ENCODE measurements at regions not wholly inside any gene's neighbourhood (a gene's known extent, or its start where the extent isn't known, plus 50 kb on each side); places are given as distances from the start of the nearest gene placed in this dataset.

- H3K27me3 ChIP-seq (ENCODE audit: insufficient read depth, low read length), result no peaks in the 10 kb centered on the region
- H3K18ac ChIP-seq (ENCODE audit: low read length), result no peak overlapping the region
- H3K4ac ChIP-seq (ENCODE audit: low read depth, low read length), result no peak overlapping the region
- H3K4me3 ChIP-seq (ENCODE audit: low read depth, low read length), result no peak overlapping the region
- no peaks in the 10 kb centered on the region for H3K36me3 ChIP-seq (ENCODE audit: control insufficient read depth in 1 of 2, insufficient read depth in 2 of 2, low read length in 2 of 2)
- H4K8ac ChIP-seq (ENCODE audit: low read depth, low read length), result no peak overlapping the region
- no peaks in the 10 kb centered on the region for H3K9me3 ChIP-seq (ENCODE audit: insufficient read depth, low read depth, low read length)
- no peak overlapping the region for H3K14ac ChIP-seq (ENCODE audit: low read length)
- H3K79me2 ChIP-seq (ENCODE audit: control insufficient read depth, insufficient read depth, low read length, poor library complexity), result no peaks in the 10 kb centered on the region
- no peak overlapping the region for H3K23ac ChIP-seq (ENCODE audit: low read length)
- H3K27ac ChIP-seq (ENCODE audit: low read depth, low read length), result no peak overlapping the region
- no peak overlapping the region for H2AFZ ChIP-seq (ENCODE audit: insufficient read depth, low read length, poor library complexity)
- no peak overlapping the region for H3K4me2 ChIP-seq (ENCODE audit: low read length)
- no peak overlapping the region for H3K9ac ChIP-seq (ENCODE audit: low read length)
- H2BK120ac ChIP-seq (ENCODE audit: insufficient read depth, low read length, poor library complexity), result no peak overlapping the region
- H3K4me1 ChIP-seq (ENCODE audit: control insufficient read depth in 1 of 2, insufficient read depth in 2 of 2, low read length in 2 of 2), result peaks cover 0 to 1% of the 10 kb centered on the region in 2 experiments
- DNase-seq, result no peak
- H2BK5ac ChIP-seq (ENCODE audit: low read depth, low read length, poor library complexity), result no peak overlapping the region
- no CpG with 5 or more reads among the region's 4 CpGs for WGBS (ENCODE audit: extremely low coverage, insufficient coverage, insufficient read length)
- no peak overlapping the region for H2AK5ac ChIP-seq (ENCODE audit: low read length)
- H4K12ac ChIP-seq (ENCODE audit: low read depth, low read length), result no peak overlapping the region
- no peak overlapping the region for H4K91ac ChIP-seq (ENCODE audit: low read depth, low read length)
- no peak overlapping the region for H2BK12ac ChIP-seq (ENCODE audit: low read length)
- H3K79me1 ChIP-seq (ENCODE audit: low read length), result peaks cover 2% of the 10 kb centered on the region
Measured at GRCh38 chr15:39250460-39251186, 330.3 kb upstream of the THBS1 start.

DNA sequence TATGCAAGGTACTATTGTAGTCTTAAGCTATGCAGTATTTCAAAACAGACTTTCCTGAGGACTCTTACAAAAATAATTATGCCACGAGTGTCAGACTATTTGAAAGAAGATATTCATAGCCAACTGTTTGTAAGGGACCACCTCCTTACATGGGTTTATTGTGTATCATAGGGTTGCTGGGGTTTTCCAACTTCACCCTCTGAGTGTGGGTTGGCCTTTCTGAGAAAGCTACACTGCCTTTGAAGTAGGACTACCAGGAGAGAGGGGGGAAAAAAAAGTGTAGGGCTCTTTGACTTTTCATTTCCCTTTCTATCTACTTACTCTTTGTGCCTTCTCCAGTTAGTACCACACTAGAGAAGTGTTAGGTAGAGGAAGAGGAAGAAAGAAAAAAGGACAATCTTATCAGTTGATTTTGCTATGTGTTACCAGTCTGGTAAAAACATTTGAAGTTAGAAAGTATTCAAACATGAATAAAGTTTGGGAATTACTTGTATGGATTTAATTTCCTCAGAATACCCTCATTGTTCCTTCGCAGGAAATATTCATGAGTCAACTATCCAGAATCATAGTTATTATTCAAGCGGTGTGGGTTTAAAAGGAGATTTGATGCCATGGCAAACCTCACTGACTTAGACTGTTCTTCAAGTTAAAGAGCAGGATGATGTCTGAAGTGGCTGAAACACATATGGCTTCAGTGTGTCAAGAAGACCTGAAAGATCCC lies 329.3 kb upstream of the THBS1 start:
- Histone ChIP-seq H3K79me2 (ENCODE audit: control insufficient read depth, insufficient read depth, low read length, poor library complexity) (no peaks in the 10 kb centered on the region), H3K27ac (ENCODE audit: low read depth, low read length) (no peak overlapping the region), H3K23ac (ENCODE audit: low read length) (no peak overlapping the region), H3K79me1 (ENCODE audit: low read length) (peaks cover 2% of the 10 kb centered on the region), H3K9ac (ENCODE audit: low read length) (no peak overlapping the region), H3K4ac (ENCODE audit: low read depth, low read length) (no peak overlapping the region), H2AK5ac (ENCODE audit: low read length) (no peak overlapping the region), H3K9me3 (ENCODE audit: insufficient read depth, low read depth, low read length) (no peaks in the 10 kb centered on the region), H3K4me1 (ENCODE audit: control insufficient read depth in 1 of 2, insufficient read depth in 2 of 2, low read length in 2 of 2) (peaks cover 0 to 1% of the 10 kb centered on the region in 2 experiments), H3K4me3 (ENCODE audit: low read depth, low read length) (no peak overlapping the region), H4K91ac (ENCODE audit: low read depth, low read length) (no peak overlapping the region), H4K12ac (ENCODE audit: low read depth, low read length) (no peak overlapping the region), H3K27me3 (ENCODE audit: insufficient read depth, low read length) (no peaks in the 10 kb centered on the region), H4K8ac (ENCODE audit: low read depth, low read length) (no peak overlapping the region), H2BK120ac (ENCODE audit: insufficient read depth, low read length, poor library complexity) (no peak overlapping the region), H3K18ac (ENCODE audit: low read length) (no peak overlapping the region), H3K36me3 (ENCODE audit: control insufficient read depth in 1 of 2, insufficient read depth in 2 of 2, low read length in 2 of 2) (no peaks in the 10 kb centered on the region), H3K4me2 (ENCODE audit: low read length) (no peak overlapping the region), H2AFZ (ENCODE audit: insufficient read depth, low read length, poor library complexity) (no peak overlapping the region), H2BK12ac (ENCODE audit: low read length) (no peak overlapping the region), H3K14ac (ENCODE audit: low read length) (no peak overlapping the region), H2BK5ac (ENCODE audit: low read depth, low read length, poor library complexity) (no peak overlapping the region)
- DNase-seq, result no peak
- no CpG with 5 or more reads among the region's 3 CpGs for WGBS (ENCODE audit: extremely low coverage, insufficient coverage, insufficient read length)

DNA sequence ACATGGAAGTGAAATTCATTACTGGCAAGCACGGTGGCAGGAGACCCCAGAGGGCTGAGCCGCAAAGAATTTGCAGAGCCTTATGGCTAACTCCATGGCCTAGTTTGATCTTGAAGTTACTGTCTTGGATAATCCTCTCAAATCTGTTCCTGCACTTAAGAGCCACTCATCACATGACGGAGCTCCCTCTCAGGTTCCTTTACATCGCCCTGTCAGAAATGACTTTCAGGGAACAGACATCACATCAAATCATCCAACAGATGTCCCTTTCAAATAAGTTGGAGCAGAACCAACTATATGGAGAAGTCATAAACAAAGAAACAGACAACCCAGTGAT lies 328.8 kb upstream of the THBS1 start:
- no peak overlapping the region for H3K4me2 ChIP-seq (ENCODE audit: low read length)
- H3K36me3 ChIP-seq (ENCODE audit: control insufficient read depth in 1 of 2, insufficient read depth in 2 of 2, low read length in 2 of 2), result no peaks in the 10 kb centered on the region
- no peak overlapping the region for H4K12ac ChIP-seq (ENCODE audit: low read depth, low read length)
- no peak overlapping the region for H3K18ac ChIP-seq (ENCODE audit: low read length)
- no peak overlapping the region for H3K4me3 ChIP-seq (ENCODE audit: low read depth, low read length)
- no peak overlapping the region for H3K23ac ChIP-seq (ENCODE audit: low read length)
- no peak overlapping the region for H3K9ac ChIP-seq (ENCODE audit: low read length)
- H2BK120ac ChIP-seq (ENCODE audit: insufficient read depth, low read length, poor library complexity), result no peak overlapping the region
- H3K79me2 ChIP-seq (ENCODE audit: control insufficient read depth, insufficient read depth, low read length, poor library complexity), result no peaks in the 10 kb centered on the region
- H4K8ac ChIP-seq (ENCODE audit: low read depth, low read length), result no peak overlapping the region
- no peak for DNase-seq
- no peaks in the 10 kb centered on the region for H3K9me3 ChIP-seq (ENCODE audit: insufficient read depth, low read depth, low read length)
- H3K4me1 ChIP-seq (ENCODE audit: control insufficient read depth in 1 of 2, insufficient read depth in 2 of 2, low read length in 2 of 2), result peaks cover 0 to 1% of the 10 kb centered on the region in 2 experiments
- no peak overlapping the region for H2BK12ac ChIP-seq (ENCODE audit: low read length)
- no CpG with 5 or more reads among the region's 4 CpGs for WGBS (ENCODE audit: extremely low coverage, insufficient coverage, insufficient read length)
- no peak overlapping the region for H4K91ac ChIP-seq (ENCODE audit: low read depth, low read length)
- no peak overlapping the region for H2AK5ac ChIP-seq (ENCODE audit: low read length)
- no peak overlapping the region for H2BK5ac ChIP-seq (ENCODE audit: low read depth, low read length, poor library complexity)
- H3K79me1 ChIP-seq (ENCODE audit: low read length), result peaks cover 2% of the 10 kb centered on the region
- no peak overlapping the region for H3K27ac ChIP-seq (ENCODE audit: low read depth, low read length)
- no peaks in the 10 kb centered on the region for H3K27me3 ChIP-seq (ENCODE audit: insufficient read depth, low read length)
- no peak overlapping the region for H2AFZ ChIP-seq (ENCODE audit: insufficient read depth, low read length, poor library complexity)
- no peak overlapping the region for H3K14ac ChIP-seq (ENCODE audit: low read length)
- no peak overlapping the region for H3K4ac ChIP-seq (ENCODE audit: low read depth, low read length)

DNA sequence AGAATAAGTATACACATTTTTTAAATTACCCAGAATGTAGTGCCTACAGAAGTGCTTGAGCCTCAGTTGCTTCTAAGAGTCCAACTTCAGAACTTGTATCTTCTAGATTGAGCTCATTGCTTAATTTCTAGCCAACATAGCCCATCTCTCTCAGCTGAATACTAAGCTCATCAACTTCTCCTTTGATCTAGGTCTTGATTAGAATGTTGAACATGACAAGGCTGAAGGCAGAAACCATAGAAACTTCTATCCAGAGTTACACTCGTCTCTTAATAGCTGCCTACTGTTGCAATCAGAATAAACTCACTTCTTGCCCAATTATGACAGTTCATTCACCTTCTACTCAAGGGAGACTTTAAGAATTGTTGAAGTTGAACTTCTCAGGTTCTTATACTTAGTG lies 327.3 kb upstream of the THBS1 start:
- Histone ChIP-seq H3K9ac (ENCODE audit: low read length) (no peak overlapping the region), H3K23ac (ENCODE audit: low read length) (no peak overlapping the region), H3K27me3 (ENCODE audit: insufficient read depth, low read length) (no peaks in the 10 kb centered on the region), H2AK5ac (ENCODE audit: low read length) (no peak overlapping the region), H4K91ac (ENCODE audit: low read depth, low read length) (no peak overlapping the region), H3K27ac (ENCODE audit: low read depth, low read length) (no peak overlapping the region), H2BK12ac (ENCODE audit: low read length) (no peak overlapping the region), H2BK120ac (ENCODE audit: insufficient read depth, low read length, poor library complexity) (no peak overlapping the region), H3K14ac (ENCODE audit: low read length) (no peak overlapping the region), H4K8ac (ENCODE audit: low read depth, low read length) (no peak overlapping the region), H3K4me3 (ENCODE audit: low read depth, low read length) (no peak overlapping the region), H4K12ac (ENCODE audit: low read depth, low read length) (no peak overlapping the region), H2BK5ac (ENCODE audit: low read depth, low read length, poor library complexity) (no peak overlapping the region), H3K36me3 (ENCODE audit: control insufficient read depth in 1 of 2, insufficient read depth in 2 of 2, low read length in 2 of 2) (no peaks in the 10 kb centered on the region), H3K4me2 (ENCODE audit: low read length) (no peak overlapping the region), H3K79me1 (ENCODE audit: low read length) (no peaks in the 10 kb centered on the region), H2AFZ (ENCODE audit: insufficient read depth, low read length, poor library complexity) (no peak overlapping the region), H3K18ac (ENCODE audit: low read length) (no peak overlapping the region), H3K9me3 (ENCODE audit: insufficient read depth, low read depth, low read length) (no peaks in the 10 kb centered on the region), H3K79me2 (ENCODE audit: control insufficient read depth, insufficient read depth, low read length, poor library complexity) (no peaks in the 10 kb centered on the region), H3K4me1 (ENCODE audit: control insufficient read depth in 1 of 2, insufficient read depth in 2 of 2, low read length in 2 of 2) (no peaks in the 10 kb centered on the region), H3K4ac (ENCODE audit: low read depth, low read length) (no peak overlapping the region)
- no CpG with 5 or more reads among the region's 1 CpG for WGBS (ENCODE audit: extremely low coverage, insufficient coverage, insufficient read length)
- no peak for DNase-seq

Data from trophoblast cell (in vitro differentiated cells and primary cell).